COLO829 (cell line): ENCODE measurements at regions not wholly inside any gene's neighbourhood (a gene's known extent, or its start where the extent isn't known, plus 50 kb on each side); places are given as distances from the start of the nearest gene placed in this dataset.

Experiments used
- DNase-seq: peaks from one replicate; pipeline ENCODE4 v3.0.0; 2012; ENCODE audit warnings: low spot score

DNA sequence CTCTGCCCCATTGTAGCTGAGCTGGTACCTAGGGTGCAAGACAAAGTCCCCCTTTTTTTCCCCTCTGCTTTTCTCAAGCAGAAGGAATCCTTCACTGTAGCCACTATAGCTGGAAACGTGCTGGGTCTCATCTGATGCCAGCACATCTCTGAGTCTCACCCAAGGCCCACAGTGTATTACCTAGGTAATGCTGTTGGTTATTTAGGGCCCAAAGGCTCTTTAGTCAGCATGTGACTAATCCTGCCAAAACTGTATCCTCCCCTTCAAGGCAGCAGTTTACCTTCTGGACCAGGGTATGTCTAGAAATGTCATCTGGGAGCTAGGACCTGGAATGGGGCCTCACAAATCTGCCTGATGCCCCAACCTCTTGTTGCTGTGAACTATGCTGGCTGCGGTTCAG, 423.4 kb downstream of the NUF2 start:
- no peak for DNase-seq

DNA sequence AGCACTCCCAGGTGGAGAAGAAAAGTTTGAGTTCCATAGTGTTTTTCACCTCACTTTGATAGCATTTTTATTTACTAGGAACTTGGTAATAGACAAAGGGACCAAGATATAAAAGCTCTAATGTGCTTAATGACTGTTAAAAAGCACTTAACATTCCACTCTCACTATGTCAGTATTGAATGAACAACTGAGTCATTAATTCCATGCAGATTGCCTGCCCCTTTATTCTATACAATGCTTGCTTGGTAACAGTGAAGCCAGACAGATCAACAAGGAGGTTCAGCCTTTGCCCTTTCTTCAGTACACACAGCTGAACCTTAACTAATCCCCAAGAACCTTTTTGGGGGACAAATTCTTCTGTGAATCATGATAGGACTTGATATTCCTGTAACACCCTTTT, 425.5 kb downstream of the NUF2 start:
- DNase-seq = no peak

- DNase-seq = no peak
Observed at GRCh38 chr1:163747855-163748254, 426.1 kb downstream of the NUF2 start.

GRCh38 chr1:163758977-163759670, 437.4 kb downstream of the NUF2 start:
- DNase-seq = no peak

DNA sequence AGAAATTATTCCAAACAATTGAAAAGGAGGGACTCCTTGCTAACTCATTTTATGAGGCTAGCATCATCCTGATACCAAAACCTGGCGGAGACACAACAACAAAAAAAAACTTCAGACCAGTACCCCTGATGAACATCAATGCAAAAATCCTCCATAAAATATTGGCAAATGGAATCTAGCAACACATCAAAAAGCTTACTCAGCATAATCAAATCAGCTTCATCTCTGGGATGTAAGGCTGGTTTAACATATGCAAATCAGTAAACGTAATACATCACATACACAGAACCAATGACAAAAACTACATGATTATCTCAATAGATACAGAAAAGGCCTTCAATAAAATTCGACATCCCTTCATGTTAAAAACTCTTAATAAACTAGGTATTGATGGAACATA, 440.1 kb downstream of the NUF2 start:
- no peak for DNase-seq

DNA sequence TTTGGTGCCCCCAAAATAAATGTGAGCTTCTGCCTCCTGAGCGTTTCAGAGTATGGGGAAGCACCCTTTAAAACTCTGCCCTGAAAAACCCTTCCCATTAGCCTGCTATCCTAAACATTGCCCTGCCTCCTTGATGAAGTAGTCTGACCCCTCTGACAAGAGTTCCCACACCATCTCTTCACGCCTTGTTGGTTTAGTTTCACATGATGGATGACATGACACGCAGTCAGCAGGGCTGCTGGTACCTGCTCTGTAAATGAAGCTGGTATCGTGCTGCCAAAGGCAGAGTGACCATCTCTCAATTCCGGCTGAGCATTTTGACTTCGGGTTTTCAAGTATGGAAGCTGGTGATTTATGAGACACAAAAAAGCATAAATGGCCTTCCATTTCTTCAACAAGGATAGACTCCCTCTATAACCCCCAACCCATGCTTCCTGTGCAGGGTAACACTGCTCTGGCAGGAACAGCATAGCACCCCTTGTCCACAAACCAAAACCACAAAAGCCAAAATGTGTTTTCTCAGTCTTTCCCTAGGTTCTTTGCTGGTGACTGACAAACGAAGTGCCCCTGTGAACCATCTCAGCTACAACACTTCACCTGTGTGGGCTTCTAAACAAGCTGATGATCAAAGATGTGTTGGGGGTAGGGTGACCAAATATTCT, 444.6 kb downstream of the NUF2 start:
- DNase-seq = no peak

DNA sequence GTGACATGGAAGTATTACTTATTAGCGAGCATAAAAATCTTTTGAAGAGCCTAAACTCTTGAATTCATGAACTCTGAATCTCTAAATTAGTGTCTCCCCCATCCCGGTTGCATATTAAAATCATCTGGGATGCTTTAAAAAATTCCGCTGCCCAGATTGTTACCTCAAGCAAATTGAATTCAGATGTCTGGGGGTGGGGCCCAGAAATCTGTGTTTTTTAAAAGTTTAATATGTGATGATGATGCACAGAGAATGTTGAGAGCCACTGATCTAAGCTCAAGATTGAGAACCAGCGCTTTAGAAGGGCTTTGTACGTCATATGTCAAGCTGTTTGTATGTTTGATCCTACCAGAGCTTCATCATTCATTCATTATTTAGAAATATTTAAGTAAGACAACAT, 446.8 kb downstream of the NUF2 start:
- no peak for DNase-seq

DNA sequence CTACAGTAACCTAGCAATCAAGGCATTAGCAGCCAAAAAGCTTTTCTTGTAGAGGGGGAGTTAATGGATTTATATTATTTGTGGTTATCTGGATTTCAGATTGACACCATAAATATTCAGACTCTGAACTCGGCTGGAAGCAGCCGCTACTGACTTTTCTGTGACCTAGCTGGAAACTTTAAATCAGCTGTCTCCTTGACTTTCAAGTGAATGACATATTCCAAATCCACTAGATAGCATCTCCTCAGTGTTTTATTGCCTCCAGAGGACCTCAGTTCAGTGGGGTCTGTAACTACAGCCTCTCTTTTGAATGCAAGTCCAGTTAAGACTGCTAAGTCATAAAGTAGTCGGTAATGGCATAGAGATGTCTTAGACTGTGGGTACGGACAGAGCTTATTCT, 448.5 kb downstream of the NUF2 start:
- no peak for DNase-seq

DNA sequence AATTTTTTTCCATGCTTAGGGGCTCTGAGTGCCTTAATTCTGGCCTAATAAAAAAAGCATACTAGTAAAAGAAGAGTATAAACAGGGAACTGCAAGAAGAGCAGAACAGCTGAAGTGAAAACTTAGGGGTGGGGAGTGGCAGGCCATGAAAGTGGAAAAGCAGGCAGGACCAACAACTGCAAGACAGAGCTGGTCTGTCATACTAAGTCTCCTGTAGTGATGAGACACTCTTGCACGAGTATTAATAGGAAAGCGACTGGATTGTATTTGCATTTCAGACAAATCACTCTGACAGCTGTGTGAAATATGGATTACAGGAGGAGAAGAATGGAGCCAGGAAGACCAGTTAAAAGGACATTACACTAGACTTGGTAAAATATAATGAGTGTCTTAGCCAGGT, 449.9 kb downstream of the NUF2 start:
- DNase-seq = no peak

GRCh38 chr1:163772246-163772645, 450.5 kb downstream of the NUF2 start:
- no peak for DNase-seq

GRCh38 chr1:163773396-163773795, 451.6 kb downstream of the NUF2 start:
- no peak for DNase-seq

DNA sequence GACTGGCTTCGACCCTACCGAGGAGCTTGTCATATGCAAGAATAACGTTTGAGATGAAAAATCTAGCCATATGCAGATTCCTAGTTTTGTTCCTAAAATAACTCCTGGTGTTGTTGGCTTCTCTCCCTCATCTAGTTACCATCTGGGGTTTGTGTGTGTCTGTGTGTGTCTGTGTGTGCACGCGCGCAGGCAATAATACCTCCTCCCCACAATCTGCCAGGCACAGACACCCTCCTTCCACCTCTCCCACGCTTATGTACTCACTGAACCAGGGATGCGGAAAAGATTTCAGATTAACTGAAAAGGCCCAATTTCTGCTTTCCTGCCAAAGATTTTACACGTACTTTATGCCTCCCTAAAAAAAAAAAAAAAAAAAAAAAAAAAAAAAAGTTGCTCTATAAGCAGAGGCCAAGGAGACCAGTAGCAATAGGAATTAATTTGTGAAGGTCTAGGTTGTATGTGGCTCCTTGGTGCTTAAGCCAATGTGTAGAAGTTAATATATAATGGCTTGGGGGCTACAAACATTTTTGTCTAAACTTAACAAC, 452.7 kb downstream of the NUF2 start:
- DNase-seq = no peak

- no peak for DNase-seq
Observed at GRCh38 chr1:163774978-163775620, 453.3 kb downstream of the NUF2 start.

DNA sequence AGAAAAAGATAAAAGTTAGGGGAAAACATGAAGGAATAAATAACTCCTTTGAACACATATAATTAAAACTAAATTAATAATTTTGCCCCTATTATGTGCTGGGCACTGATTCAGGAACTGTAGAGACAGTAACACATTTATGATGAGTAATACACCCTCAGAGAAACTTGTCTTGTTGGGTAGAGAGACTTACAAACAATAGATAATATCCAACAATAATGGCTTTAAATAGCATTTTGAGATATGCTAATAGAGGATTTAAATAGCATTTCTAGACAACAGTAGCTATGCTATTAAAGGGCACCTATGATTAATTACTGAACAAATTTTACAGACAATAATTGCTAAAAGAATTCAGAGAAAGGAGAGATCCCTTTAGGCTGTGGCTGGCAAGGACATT, 455.5 kb downstream of the NUF2 start:
- DNase-seq = no peak

DNA sequence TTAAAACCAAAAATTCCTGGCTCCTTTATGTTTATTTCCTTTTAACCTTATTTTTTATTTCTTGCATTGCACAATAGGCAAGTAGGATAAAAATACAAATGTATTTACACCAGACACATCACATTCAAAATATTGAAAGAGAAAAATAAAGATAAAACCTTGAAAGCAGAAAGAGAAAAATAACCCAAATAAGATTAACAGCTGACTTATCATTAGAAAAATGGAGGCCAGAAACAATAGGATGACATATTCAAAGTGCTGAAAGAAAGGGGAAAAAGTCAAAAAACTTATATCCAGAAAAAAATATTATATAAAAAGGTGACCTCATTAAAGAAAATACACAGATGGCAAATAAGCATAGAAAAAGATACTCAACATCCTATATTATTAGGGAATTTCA, 459.4 kb downstream of the NUF2 start:
- DNase-seq = no peak

GRCh38 chr1:163785868-163786405, 464.2 kb downstream of the NUF2 start:
- DNase-seq = no peak

DNA sequence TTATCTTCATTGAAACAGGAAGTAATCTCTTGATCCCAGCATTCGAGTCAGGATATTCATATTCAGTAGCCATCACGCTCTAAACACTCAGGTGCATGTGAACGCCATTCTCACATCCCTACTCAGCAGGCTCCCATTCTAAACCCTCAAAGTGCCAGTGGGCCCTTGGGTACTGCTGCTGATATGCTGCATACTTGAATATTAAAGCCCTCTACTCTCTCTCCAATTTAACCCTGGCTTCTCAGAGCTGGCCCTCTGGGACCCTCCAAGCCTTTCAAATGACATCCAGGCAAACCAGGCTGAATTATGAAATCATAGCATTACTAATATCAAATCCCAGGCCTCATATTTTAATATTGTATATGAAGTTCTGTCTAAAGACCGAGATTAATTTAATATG, 468.2 kb downstream of the NUF2 start:
- DNase-seq = no peak

- DNase-seq = no peak
Observed at GRCh38 chr1:163794551-163794950, 472.8 kb downstream of the NUF2 start.

- peak; percentile 78 for DNase-seq
Observed at GRCh38 chr1:163796394-163796821, 474.7 kb downstream of the NUF2 start.

DNA sequence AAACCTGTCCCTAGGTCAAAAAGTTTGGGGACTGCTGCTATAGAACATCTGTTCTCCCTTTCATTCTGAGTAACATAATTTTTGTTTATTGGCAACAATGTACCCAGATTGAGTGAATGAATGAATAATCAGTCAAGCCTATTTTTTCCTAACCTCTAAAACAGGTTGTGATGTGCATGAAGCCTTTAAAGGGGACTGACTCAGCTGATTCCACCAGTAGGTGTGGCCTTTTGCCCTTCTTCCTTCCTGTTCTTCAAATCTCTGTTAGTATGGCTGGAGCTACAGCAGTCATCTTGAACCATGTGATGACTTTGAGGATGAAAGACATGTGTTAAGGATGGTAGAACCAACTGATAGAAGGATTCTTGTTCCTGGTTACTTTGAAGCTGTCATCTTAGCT, 476.1 kb downstream of the NUF2 start:
- no peak for DNase-seq

GRCh38 chr1:163799190-163799805, 477.5 kb downstream of the NUF2 start:
- DNase-seq = no peak

- no peak for DNase-seq
Observed at GRCh38 chr1:163807331-163808049, 485.7 kb downstream of the NUF2 start.
